ENCODE measurements at regions not wholly inside any gene's neighbourhood (a gene's known extent, or its start where the extent isn't known, plus 50 kb on each side); places are given as distances from the start of the nearest gene placed in this dataset.

DNA sequence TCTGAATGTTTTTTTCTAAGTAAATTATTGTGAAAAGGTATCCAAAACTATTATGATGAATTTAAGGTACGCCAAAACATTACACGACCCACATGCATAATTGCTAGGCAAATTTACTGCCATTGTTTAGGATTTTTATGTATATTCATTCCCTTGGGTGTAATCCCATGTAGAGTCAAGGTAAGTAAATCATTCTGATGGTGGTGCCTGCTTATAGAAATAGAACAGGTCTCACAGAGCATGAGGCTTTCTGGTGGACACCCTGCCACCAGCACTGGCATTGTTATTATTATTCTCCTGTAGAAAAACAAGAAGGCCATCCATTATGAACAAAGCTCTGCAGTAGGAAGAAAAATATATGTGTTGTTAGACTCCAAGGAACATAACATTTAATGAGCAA lies 111.7 kb upstream of the ZNF804B start:
- TF ChIP-seq, protein P1, sequence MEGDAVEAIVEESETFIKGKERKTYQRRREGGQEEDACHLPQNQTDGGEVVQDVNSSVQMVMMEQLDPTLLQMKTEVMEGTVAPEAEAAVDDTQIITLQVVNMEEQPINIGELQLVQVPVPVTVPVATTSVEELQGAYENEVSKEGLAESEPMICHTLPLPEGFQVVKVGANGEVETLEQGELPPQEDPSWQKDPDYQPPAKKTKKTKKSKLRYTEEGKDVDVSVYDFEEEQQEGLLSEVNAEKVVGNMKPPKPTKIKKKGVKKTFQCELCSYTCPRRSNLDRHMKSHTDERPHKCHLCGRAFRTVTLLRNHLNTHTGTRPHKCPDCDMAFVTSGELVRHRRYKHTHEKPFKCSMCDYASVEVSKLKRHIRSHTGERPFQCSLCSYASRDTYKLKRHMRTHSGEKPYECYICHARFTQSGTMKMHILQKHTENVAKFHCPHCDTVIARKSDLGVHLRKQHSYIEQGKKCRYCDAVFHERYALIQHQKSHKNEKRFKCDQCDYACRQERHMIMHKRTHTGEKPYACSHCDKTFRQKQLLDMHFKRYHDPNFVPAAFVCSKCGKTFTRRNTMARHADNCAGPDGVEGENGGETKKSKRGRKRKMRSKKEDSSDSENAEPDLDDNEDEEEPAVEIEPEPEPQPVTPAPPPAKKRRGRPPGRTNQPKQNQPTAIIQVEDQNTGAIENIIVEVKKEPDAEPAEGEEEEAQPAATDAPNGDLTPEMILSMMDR (IDR thresholded peaks at IDR 0.05): no peak

DNA sequence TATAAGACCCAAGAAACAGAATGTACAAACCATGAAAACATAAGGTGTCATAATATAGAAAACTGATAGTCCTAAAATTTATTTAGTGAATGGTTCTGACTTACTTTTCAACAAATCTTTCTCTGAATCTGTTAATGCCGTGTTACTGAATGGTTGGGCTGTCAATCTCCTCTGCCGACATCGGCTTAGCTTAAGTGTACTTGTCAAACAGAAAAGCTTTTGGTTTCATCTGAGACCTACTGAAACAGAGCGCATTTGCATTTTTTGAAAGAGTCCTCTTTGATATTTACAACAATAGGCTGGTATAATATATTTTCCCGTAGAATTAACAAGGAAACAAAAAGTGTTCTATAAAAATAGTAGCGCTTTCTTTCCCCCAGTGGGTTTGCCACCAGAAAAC lies 120.9 kb upstream of the ZNF804B start:
- TF ChIP-seq, protein P1 (IDR thresholded peaks at IDR 0.05): no peak

DNA sequence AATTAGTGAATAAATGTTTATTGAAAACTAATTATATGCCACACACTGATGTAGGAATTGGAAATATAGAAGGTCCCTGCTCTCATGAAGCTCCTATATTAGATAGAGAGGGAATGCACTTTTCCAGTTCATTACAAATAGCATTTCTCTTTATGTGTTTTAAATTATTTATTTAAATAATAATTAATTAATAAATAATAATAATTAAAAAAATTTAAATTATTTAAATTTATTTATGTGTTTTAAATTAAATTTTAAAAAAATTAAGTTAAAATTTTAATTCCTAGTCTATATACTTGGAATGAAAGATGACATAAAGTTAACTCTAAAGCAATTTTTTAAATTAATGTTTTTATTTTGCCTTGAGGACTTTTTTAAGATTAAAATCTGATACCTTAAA lies 121.7 kb upstream of the ZNF804B start:
- TF ChIP-seq, protein P1 (IDR thresholded peaks at IDR 0.05): no peak

DNA sequence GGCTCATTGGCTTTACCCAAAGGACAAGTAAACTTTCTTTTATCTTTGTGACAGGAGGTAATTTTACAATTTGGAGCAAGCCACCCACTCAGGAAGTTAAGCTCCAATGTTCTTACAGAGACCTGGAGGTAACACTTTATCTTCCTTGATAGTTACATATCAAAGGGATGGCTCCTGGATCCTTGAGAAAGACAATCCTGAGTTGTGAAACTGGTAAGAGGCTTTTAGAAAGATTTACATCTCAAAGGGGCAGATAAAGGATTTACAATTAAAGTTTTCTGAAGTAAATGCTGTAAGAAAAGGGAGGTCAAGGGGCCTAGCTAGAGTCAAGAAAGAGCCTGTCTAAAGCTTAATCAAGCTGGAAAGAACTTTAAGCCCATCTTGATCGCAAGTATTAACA lies 124.4 kb upstream of the ZNF804B start:
- TF ChIP-seq, protein P1 (IDR thresholded peaks at IDR 0.05): no peak

DNA sequence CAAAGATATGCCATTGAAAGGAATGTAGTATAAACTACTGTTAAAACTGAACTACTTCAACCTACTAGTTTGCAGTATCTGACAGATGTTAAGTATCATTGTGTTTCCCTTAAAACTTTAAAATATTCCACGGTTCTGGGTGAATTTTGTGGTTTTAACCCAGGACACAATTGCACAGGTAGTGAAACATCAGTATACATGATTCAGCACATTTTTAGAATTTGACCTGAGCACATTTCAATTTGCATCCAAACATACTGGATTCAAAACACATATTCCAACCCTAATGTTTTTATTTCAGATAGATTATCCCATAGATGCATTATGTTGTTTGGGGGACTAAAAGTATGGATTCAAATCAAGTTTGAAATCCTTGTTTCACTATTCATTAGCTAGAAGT lies 129.9 kb upstream of the ZNF804B start:
- TF ChIP-seq, protein P1 (IDR thresholded peaks at IDR 0.05): no peak

DNA sequence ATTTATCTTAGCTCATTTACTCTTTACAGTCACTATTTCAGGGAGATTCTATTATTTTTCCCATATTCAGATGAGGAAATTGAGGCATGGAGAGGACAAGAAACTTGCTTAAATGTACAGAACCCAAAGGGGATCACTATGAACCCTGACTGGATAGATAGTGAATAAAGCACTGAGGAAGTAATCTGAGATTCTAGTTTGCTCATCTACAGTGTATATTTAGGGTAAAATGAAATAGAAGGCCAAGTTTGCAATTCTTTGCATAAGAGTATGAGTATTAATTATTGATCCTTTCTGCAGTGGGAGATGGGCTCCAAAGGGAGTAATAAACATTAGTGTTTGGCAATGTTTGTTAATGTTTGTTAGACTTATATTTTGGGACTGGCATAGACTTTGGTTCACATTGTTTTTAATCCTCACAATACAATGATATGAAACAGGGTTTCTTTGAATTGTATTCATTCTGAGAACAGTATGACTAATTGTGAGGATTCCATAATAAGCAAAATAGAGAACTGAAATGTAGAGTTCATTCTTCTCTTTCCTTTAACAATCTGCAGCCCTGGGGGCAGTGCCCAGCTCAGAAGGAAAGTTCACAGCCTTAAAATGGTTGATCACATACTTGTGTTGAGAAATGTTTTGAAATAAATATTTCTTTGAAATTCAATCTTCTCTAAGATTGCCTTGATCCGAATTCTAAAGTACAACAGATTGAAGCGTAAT lies 131.0 kb upstream of the ZNF804B start:
- TF ChIP-seq, protein P1 (IDR thresholded peaks at IDR 0.05): no peak

DNA sequence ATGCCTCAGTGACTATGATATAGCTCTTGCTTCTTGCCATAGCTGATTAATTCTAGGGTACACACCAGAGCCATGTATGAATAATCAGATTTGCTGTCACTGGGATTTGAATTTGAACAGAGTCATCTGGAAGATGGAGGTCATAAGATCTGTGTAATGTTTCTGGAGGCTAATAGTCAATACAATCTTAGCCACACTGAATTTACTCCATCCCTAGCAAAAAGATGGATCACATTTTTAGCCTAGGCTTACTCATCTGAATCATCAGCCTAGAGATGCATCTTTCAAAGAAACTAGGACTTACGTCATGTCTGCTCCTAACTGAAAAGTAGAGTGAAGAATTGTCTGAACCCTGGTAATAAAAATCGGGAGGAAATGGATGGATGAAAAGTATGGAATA lies 142.3 kb upstream of the ZNF804B start:
- TF ChIP-seq, protein P1 (IDR thresholded peaks at IDR 0.05): no peak

DNA sequence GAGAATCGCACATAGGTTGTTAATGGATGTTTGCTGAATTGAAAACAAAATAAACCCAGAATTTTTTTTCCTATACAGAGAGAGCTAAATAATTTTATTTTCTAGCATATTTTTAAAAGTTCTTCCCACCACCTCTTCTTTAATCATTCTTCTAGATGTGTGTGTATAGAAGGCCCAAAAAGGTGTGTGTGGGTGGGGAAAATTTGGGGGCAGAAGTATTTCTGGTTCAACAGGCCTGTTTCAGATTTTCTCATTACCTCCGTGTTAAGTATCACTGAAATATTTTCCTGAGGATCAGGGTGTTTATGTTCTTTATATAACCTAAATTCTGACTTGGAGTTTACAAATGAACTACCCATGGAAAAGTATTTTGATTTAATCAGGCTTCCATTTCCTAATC lies 144.2 kb upstream of the ZNF804B start:
- TF ChIP-seq, protein P1 (IDR thresholded peaks at IDR 0.05): no peak
